ENCODE measurements at regions not wholly inside any gene's neighbourhood (a gene's known extent, or its start where the extent isn't known, plus 50 kb on each side); places are given as distances from the start of the nearest gene placed in this dataset.

- TF ChIP-seq POLR2A (IDR thresholded peaks at IDR 0.05; ENCODE audit: low read depth, low read length) (no peak), CTCF (IDR thresholded peaks at IDR 0.05; ENCODE audit: extremely low read depth in 1 of 2, insufficient read depth in 1 of 2, low read depth in 1 of 2, low read length in 2 of 2) (no peak), POLR2AphosphoS5 (IDR thresholded peaks at IDR 0.05; ENCODE audit: insufficient read depth, low read depth, low read length) (no peak), MYC (IDR thresholded peaks at IDR 0.05; ENCODE audit: low read depth, low read length) (no peak), EZH2 (IDR thresholded peaks at IDR 0.05; ENCODE audit: borderline replicate concordance, low read depth, low read length, severe bottlenecking) (no peak), JUN (IDR thresholded peaks at IDR 0.05; ENCODE audit: borderline replicate concordance, insufficient read depth, insufficient read length, low read depth) (no peak)
Measured at GRCh38 chr7:54409917-54410316, 132.3 kb upstream of the VSTM2A start.

Data from endothelial cell of umbilical vein (primary cell).